ENCODE measurements at regions not wholly inside any gene's neighbourhood (a gene's known extent, or its start where the extent isn't known, plus 50 kb on each side); places are given as distances from the start of the nearest gene placed in this dataset.

DNA sequence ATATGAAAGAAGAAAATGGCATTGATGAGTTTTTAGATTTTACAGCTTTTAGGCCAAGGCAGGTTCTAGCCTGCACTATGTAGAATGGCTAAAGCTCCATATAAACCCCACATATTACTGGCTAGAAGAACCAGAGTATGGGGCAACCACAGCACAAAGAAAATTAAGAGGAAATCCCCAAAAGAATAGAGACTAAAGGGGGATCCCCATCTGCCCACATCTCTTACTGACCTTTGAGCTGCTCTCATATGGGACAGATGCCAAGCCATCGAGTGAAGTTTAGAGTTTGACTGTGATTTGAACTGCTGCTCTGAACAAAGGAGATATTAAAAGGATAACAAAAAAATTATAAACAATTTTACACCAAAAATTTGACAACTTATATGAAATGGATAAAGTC, 102.2 kb upstream of the HAO2 start:
- TF ChIP-seq, protein P1, sequence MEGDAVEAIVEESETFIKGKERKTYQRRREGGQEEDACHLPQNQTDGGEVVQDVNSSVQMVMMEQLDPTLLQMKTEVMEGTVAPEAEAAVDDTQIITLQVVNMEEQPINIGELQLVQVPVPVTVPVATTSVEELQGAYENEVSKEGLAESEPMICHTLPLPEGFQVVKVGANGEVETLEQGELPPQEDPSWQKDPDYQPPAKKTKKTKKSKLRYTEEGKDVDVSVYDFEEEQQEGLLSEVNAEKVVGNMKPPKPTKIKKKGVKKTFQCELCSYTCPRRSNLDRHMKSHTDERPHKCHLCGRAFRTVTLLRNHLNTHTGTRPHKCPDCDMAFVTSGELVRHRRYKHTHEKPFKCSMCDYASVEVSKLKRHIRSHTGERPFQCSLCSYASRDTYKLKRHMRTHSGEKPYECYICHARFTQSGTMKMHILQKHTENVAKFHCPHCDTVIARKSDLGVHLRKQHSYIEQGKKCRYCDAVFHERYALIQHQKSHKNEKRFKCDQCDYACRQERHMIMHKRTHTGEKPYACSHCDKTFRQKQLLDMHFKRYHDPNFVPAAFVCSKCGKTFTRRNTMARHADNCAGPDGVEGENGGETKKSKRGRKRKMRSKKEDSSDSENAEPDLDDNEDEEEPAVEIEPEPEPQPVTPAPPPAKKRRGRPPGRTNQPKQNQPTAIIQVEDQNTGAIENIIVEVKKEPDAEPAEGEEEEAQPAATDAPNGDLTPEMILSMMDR (IDR thresholded peaks at IDR 0.05; ENCODE audit: low read depth, low read length, poor library complexity, severe bottlenecking), result no peak
- no peak for TF ChIP-seq EZH2phosphoT487 (IDR thresholded peaks at IDR 0.05; ENCODE audit: borderline replicate concordance, low read length)

All from DOHH2 (cell line).